ENCODE measurements at regions not wholly inside any gene's neighbourhood (a gene's known extent, or its start where the extent isn't known, plus 50 kb on each side); places are given as distances from the start of the nearest gene placed in this dataset.

DNA sequence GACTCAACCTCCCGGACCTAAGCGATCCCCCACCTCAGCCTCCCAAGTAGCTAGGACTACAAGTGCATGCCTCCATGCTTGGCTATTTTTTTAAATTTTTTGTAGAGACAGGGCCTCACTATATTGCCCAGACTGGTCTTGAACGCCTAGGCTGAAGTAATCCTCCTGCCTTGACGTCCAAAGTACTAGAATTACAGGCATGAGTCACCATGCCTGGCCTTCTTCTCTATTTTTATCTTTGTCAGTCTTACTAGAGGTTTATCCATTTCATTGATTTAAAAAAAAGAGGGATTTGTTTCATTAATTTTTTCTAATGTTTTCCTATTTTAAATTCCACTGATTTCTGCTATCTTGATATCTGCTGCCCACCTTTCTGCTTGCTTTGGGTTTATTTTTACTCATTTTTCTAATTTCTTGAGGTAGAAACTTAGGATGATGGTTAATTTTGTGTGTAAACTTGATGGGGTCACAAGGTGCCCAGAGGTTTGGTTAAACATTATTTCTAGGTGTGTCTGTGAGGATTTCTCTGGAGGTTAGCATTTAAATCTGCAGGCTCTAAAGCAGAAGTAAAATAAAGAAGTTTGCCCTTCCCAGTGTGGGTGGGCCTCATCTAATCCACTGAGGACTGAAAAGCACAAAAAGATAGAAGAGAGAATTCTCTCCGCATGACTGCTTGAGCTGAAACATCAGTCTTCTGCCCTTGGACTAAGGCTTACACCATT is 116.2 kb upstream of the DCLK2 start:
- H3K4me3 ChIP-seq (ENCODE audit: low read length, poor library complexity, severe bottlenecking) = no peak overlapping the region
- H4K20me1 ChIP-seq (ENCODE audit: insufficient read depth, low read length, poor library complexity, severe bottlenecking) = no peaks in the 10 kb centered on the region
- no peaks in the 10 kb centered on the region for H3K9me2 ChIP-seq (replicated peaks; ENCODE audit: low read depth, low read length)
- H3K27me3 ChIP-seq (ENCODE audit: insufficient read depth, low read length, poor library complexity, severe bottlenecking) = no peaks in the 10 kb centered on the region
- H3K4me1 ChIP-seq (ENCODE audit: insufficient read depth, low read length, poor library complexity, severe bottlenecking) = no peaks in the 10 kb centered on the region
- H3K36me3 ChIP-seq (ENCODE audit: insufficient read depth, low read length) = no peaks in the 10 kb centered on the region
- H2AFZ ChIP-seq (ENCODE audit: low read length) = no peak overlapping the region
- no peak overlapping the region for H3K4me2 ChIP-seq (ENCODE audit: low read depth, low read length, poor library complexity, severe bottlenecking)
- no peaks in the 10 kb centered on the region for H3K79me2 ChIP-seq (ENCODE audit: insufficient read depth, low read length)
- no peak overlapping the region for H3K9ac ChIP-seq (ENCODE audit: low read depth, low read length, poor library complexity, severe bottlenecking)
- no peaks in the 10 kb centered on the region for H3F3A ChIP-seq (ENCODE audit: low read depth)
- no peak for TF ChIP-seq EZH2phosphoT487 (IDR thresholded peaks at IDR 0.05; ENCODE audit: borderline replicate concordance)
- TF ChIP-seq, protein P1, sequence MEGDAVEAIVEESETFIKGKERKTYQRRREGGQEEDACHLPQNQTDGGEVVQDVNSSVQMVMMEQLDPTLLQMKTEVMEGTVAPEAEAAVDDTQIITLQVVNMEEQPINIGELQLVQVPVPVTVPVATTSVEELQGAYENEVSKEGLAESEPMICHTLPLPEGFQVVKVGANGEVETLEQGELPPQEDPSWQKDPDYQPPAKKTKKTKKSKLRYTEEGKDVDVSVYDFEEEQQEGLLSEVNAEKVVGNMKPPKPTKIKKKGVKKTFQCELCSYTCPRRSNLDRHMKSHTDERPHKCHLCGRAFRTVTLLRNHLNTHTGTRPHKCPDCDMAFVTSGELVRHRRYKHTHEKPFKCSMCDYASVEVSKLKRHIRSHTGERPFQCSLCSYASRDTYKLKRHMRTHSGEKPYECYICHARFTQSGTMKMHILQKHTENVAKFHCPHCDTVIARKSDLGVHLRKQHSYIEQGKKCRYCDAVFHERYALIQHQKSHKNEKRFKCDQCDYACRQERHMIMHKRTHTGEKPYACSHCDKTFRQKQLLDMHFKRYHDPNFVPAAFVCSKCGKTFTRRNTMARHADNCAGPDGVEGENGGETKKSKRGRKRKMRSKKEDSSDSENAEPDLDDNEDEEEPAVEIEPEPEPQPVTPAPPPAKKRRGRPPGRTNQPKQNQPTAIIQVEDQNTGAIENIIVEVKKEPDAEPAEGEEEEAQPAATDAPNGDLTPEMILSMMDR (conservative IDR thresholded peaks at IDR 0.05; ENCODE audit: low read length) = no peak
- no peaks in the 10 kb centered on the region for H3K9me3 ChIP-seq (ENCODE audit: insufficient read depth, low read depth, low read length)

DNA sequence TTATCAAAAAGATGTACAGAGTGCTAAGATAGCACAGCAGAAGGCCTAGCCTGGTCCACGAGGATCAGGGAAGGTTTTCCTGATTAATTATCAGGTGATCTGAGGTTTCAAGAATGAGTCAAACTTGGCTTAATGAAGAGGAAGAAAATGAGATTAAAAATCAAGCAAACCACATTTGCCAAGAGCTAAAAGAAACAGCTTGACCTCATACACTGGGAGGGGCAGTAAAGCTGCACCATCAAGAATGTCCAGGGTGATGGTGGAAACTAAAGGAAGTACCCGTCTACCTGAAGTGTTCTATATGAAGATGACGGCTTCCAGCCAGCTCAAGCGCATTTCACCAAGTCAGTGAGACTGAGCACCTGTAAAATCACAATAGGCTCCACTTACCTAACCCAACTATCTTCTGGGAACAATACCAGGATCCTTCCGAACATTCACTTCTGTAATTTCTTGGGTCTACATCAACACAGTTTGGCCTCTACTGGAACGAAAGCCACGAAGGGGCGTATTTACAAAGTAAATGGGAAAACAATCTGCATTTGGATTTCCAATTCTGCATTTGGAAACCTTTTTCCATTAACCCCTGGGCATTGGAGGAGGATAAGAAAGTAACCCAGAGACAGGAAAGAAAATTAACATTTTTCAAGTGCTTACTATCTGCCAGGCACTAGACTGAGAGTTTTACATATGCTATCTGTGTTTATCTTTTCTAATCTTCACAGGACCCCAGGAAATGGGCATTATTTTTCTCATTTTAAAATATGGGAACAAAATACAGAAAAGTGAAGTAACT is 114.0 kb upstream of the DCLK2 start:
- no peak overlapping the region for H3K9ac ChIP-seq (ENCODE audit: low read depth, low read length, poor library complexity, severe bottlenecking)
- H3K27me3 ChIP-seq (ENCODE audit: insufficient read depth, low read length, poor library complexity, severe bottlenecking) = no peaks in the 10 kb centered on the region
- no peaks in the 10 kb centered on the region for H3F3A ChIP-seq (ENCODE audit: low read depth)
- H4K20me1 ChIP-seq (ENCODE audit: insufficient read depth, low read length, poor library complexity, severe bottlenecking) = no peaks in the 10 kb centered on the region
- H3K79me2 ChIP-seq (ENCODE audit: insufficient read depth, low read length) = no peaks in the 10 kb centered on the region
- no peak overlapping the region for H3K4me2 ChIP-seq (ENCODE audit: low read depth, low read length, poor library complexity, severe bottlenecking)
- H3K4me3 ChIP-seq (ENCODE audit: low read length, poor library complexity, severe bottlenecking) = no peak overlapping the region
- no peak overlapping the region for H2AFZ ChIP-seq (ENCODE audit: low read length)
- TF ChIP-seq EZH2phosphoT487 (IDR thresholded peaks at IDR 0.05; ENCODE audit: borderline replicate concordance) = no peak
- TF ChIP-seq, protein P1 (conservative IDR thresholded peaks at IDR 0.05; ENCODE audit: low read length) = no peak
- H3K36me3 ChIP-seq (ENCODE audit: insufficient read depth, low read length) = no peaks in the 10 kb centered on the region
- no peaks in the 10 kb centered on the region for H3K9me3 ChIP-seq (ENCODE audit: insufficient read depth, low read depth, low read length)
- H3K9me2 ChIP-seq (replicated peaks; ENCODE audit: low read depth, low read length) = no peaks in the 10 kb centered on the region
- no peaks in the 10 kb centered on the region for H3K4me1 ChIP-seq (ENCODE audit: insufficient read depth, low read length, poor library complexity, severe bottlenecking)

DNA sequence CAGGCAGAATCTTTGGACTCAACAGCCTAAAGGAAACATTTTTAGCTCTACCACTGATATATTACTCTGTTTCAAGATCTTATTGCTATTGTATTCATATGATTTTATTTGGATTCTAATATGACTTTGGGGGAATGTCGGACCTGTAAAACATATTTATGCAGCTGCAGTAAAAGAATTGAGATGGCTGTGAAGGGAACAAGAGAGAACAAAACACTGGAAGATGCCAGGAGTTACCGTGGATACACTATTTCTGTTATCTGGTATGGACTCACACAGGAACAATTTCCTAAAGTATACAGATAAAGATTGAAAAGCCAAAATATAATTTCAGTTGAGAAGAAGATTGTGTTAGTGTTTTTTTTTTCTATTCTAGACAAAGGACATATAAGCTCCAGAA is 113.0 kb upstream of the DCLK2 start:
- Histone ChIP-seq H2AFZ (ENCODE audit: low read length) (no peak overlapping the region), H3F3A (ENCODE audit: low read depth) (no peaks in the 10 kb centered on the region), H3K79me2 (ENCODE audit: insufficient read depth, low read length) (no peaks in the 10 kb centered on the region), H3K4me3 (ENCODE audit: low read length, poor library complexity, severe bottlenecking) (no peak overlapping the region), H3K36me3 (ENCODE audit: insufficient read depth, low read length) (no peaks in the 10 kb centered on the region), H4K20me1 (ENCODE audit: insufficient read depth, low read length, poor library complexity, severe bottlenecking) (no peaks in the 10 kb centered on the region), H3K9ac (ENCODE audit: low read depth, low read length, poor library complexity, severe bottlenecking) (no peak overlapping the region), H3K4me2 (ENCODE audit: low read depth, low read length, poor library complexity, severe bottlenecking) (no peak overlapping the region), H3K9me2 (replicated peaks; ENCODE audit: low read depth, low read length) (no peaks in the 10 kb centered on the region), H3K9me3 (ENCODE audit: insufficient read depth, low read depth, low read length) (no peaks in the 10 kb centered on the region), H3K4me1 (ENCODE audit: insufficient read depth, low read length, poor library complexity, severe bottlenecking) (no peaks in the 10 kb centered on the region), H3K27me3 (ENCODE audit: insufficient read depth, low read length, poor library complexity, severe bottlenecking) (no peaks in the 10 kb centered on the region)
- TF ChIP-seq, protein P1 (conservative IDR thresholded peaks at IDR 0.05; ENCODE audit: low read length) = no peak
- TF ChIP-seq EZH2phosphoT487 (IDR thresholded peaks at IDR 0.05; ENCODE audit: borderline replicate concordance) = no peak
